22Rv1 (cell line): ENCODE measurements at regions not wholly inside any gene's neighbourhood (a gene's known extent, or its start where the extent isn't known, plus 50 kb on each side); places are given as distances from the start of the nearest gene placed in this dataset.

Source experiments
- ZFX ChIP-seq: fragments of 450-650 bp; IDR thresholded peaks from 2 replicates; pipeline ENCODE4 v1.6.1; 2017; ENCODE audit warnings: antibody characterized with exemption, borderline replicate concordance
- TF ChIP-seq, protein P1 (sequence below): fragments of 450-650 bp; IDR thresholded peaks from 2 replicates; pipeline ENCODE4 v1.5.1; 2017; ENCODE audit warnings: mild to moderate bottlenecking

DNA sequence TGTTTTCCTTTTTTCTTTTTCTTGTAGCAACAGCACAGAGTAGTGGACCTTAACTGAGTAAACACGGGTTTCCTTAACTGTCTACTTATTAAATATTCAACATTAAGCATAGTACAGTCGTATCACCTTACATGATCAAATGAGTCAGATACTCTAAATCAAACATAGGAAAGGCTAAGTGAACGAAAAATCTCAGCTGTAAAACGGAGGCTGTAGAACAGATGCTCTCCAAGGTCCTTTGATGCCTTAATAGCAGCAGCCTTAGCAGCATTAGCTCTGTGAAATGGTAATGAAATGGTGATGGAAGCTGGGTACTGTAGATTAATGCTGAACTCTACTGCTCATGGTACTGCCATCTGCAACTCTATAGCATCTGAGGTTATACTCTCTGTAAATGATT is 1433.3 kb upstream of the C9orf72 start:
- TF ChIP-seq, protein P1, sequence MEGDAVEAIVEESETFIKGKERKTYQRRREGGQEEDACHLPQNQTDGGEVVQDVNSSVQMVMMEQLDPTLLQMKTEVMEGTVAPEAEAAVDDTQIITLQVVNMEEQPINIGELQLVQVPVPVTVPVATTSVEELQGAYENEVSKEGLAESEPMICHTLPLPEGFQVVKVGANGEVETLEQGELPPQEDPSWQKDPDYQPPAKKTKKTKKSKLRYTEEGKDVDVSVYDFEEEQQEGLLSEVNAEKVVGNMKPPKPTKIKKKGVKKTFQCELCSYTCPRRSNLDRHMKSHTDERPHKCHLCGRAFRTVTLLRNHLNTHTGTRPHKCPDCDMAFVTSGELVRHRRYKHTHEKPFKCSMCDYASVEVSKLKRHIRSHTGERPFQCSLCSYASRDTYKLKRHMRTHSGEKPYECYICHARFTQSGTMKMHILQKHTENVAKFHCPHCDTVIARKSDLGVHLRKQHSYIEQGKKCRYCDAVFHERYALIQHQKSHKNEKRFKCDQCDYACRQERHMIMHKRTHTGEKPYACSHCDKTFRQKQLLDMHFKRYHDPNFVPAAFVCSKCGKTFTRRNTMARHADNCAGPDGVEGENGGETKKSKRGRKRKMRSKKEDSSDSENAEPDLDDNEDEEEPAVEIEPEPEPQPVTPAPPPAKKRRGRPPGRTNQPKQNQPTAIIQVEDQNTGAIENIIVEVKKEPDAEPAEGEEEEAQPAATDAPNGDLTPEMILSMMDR = no peak
- no peak for TF ChIP-seq ZFX
